B cell (primary cell): ENCODE measurements at regions not wholly inside any gene's neighbourhood (a gene's known extent, or its start where the extent isn't known, plus 50 kb on each side); places are given as distances from the start of the nearest gene placed in this dataset.

ENCODE experiments used
- ATAC-seq: fragments of 200-7000 bp; cut with Tn5 transposase; one replicate; pipeline ENCODE4 v1.10.0; 2021; ENCODE audit warnings: low read depth, mild to moderate bottlenecking, moderate number of reproducible peaks, moderate library complexity
- CTCF ChIA-PET: fragments of 350-600 bp; sonication (Branson Sonifier 250); formaldehyde crosslinking; loops from one replicate; lab custom pipeline; 2021; ENCODE audit warnings: antibody characterized with exemption, inconsistent platforms; lab: Charles Lee
- POLR2A ChIA-PET: fragments of 350-600 bp; sonication (Branson Sonifier 250); formaldehyde crosslinking; loops from one replicate; lab custom pipeline; 2021; ENCODE audit warnings: antibody characterized with exemption; lab: Charles Lee
- DNase-seq: peaks from one replicate; pipeline ENCODE4 v3.0.0; 2013
- H2AFZ ChIP-seq: 2 replicates; pipeline ENCODE4 v1.6.1; 2012; ENCODE audit warnings: mild to moderate bottlenecking, low read depth, low read length; ENCODE audit not compliant: insufficient read depth, poor library complexity, severe bottlenecking
- H3K27ac ChIP-seq, 2 donors: 1 replicate in 1 of 2; 2 replicates in 1 of 2; pipeline ENCODE4 v1.5.1; 2012 to 2013; ENCODE audit warnings: low read length in 2 of 2, mild to moderate bottlenecking in 2 of 2, moderate library complexity in 1 of 2
- H3K27me3 ChIP-seq, 4 experiments: fragments of 200-600 bp in 1 of 4; sonication (generic) in 1 of 4; replicated peaks in 1 of 4; 1 replicate in 2 of 4; 2 replicates in 2 of 4; pipeline versions ENCODE4 v1.6.1 to v1.7.0; 2013 to 2016; ENCODE audit warnings: low read length in 3 of 4, mild to moderate bottlenecking in 2 of 4, mixed read lengths in 1 of 4, moderate library complexity in 1 of 4; ENCODE audit not compliant: insufficient read depth in 4 of 4, control insufficient read depth in 3 of 4; ENCODE audit errors: control extremely low read depth in 1 of 4
- H3K36me3 ChIP-seq, 2 experiments: replicated peaks in 1 of 2; 1 replicate in 1 of 2; 2 replicates in 1 of 2; pipeline versions ENCODE4 v1.6.1 to v1.7.1; 2013; ENCODE audit warnings: low read length in 1 of 2; ENCODE audit not compliant: insufficient read depth in 2 of 2, control insufficient read depth in 1 of 2; ENCODE audit errors: control extremely low read depth in 1 of 2, extremely low read depth in 1 of 2
- H3K4me1 ChIP-seq, 2 donors: fragments of 200-600 bp in 1 of 2; sonication (generic) in 1 of 2; 1 replicate in 1 of 2; 2 replicates in 1 of 2; pipeline versions ENCODE4 v1.5.1 to v1.6.1; 2013 to 2017; ENCODE audit warnings: low read length in 2 of 2; ENCODE audit not compliant: control insufficient read depth in 2 of 2, insufficient read depth in 2 of 2
- H3K4me2 ChIP-seq: replicated peaks from 2 replicates; pipeline ENCODE3; 2012; ENCODE audit warnings: mild to moderate bottlenecking, low read depth, low read length; ENCODE audit not compliant: poor library complexity, severe bottlenecking
- H3K4me3 ChIP-seq, 5 experiments: fragments of 200-600 bp in 1 of 5; sonication (generic) in 1 of 5; 1 replicate in 3 of 5; 2 replicates in 2 of 5; pipeline versions ENCODE4 v1.5.1 to v1.7.0; 2011 to 2016; ENCODE audit warnings: low read length in 4 of 5, mild to moderate bottlenecking in 4 of 5, low read depth in 2 of 5, control low read depth in 1 of 5, moderate library complexity in 1 of 5; ENCODE audit not compliant: insufficient read depth in 1 of 5; ENCODE audit errors: control extremely low read depth in 1 of 5, extremely low read depth in 1 of 5
- H3K79me2 ChIP-seq: fragments of 200-600 bp; sonication (generic); one replicate; pipeline ENCODE4 v1.6.0; 2016; ENCODE audit warnings: low read length; ENCODE audit not compliant: control insufficient read depth, insufficient read depth
- H3K9ac ChIP-seq: fragments of 200-600 bp; sonication (generic); 2 replicates; pipeline ENCODE4 v1.6.1; 2017; ENCODE audit warnings: mild to moderate bottlenecking, low read length, moderate library complexity
- H3K9me3 ChIP-seq, 3 donors: one replicate each; pipeline versions ENCODE4 v1.6.1 to v1.7.1; 2013; ENCODE audit warnings: low read length in 2 of 3; ENCODE audit not compliant: control insufficient read depth in 2 of 3, insufficient read depth in 1 of 3; ENCODE audit errors: control extremely low read depth in 1 of 3
- H4K20me1 ChIP-seq: 2 replicates; pipeline ENCODE4 v1.6.0; 2012; ENCODE audit warnings: mild to moderate bottlenecking, low read length; ENCODE audit not compliant: insufficient read depth, control insufficient read depth, poor library complexity, severe bottlenecking
- H3K27ac Mint-ChIP-seq: one replicate; pipeline ENCODE4 v1.8.0; 2021; ENCODE audit warnings: mixed read lengths
- H3K27me3 Mint-ChIP-seq: one replicate; pipeline ENCODE4 v1.8.0; 2021; ENCODE audit warnings: mixed read lengths
- H3K4me1 Mint-ChIP-seq: one replicate; pipeline ENCODE4 v1.8.0; 2021; ENCODE audit warnings: mixed read lengths
- H3K4me3 Mint-ChIP-seq: one replicate; pipeline ENCODE4 v1.8.0; 2021; ENCODE audit warnings: mixed read lengths
- H3K9me3 Mint-ChIP-seq: one replicate; pipeline ENCODE4 v1.8.0; 2022; ENCODE audit warnings: mixed read lengths; ENCODE audit not compliant: insufficient read depth
- CTCF ChIP-seq: fragments of 200-600 bp; IDR thresholded peaks from one replicate; pipeline ENCODE4 v1.8.0; 2022; ENCODE audit warnings: antibody characterized with exemption, mild to moderate bottlenecking
- EZH2 ChIP-seq: IDR thresholded peaks from 2 replicates; pipeline ENCODE4 v1.6.1; 2012; ENCODE audit warnings: borderline replicate concordance, low read depth, mild to moderate bottlenecking, moderate library complexity, low read length; ENCODE audit not compliant: insufficient read depth, poor library complexity, severe bottlenecking
- WGBS: methylation state at CpG from one replicate; pipeline ENCODE4 v1.1.5; 2013; ENCODE audit warnings: missing lambda C conversion rate; ENCODE audit not compliant: insufficient coverage; 5-methylcytosine and 5-hydroxymethylcytosine counted together
- intact Hi-C: fragments of 100-400 bp; cut with micrococcal nuclease; formaldehyde crosslinking; loops from one replicate; pipeline ENCODE4 v1.10.0; 2022

GRCh38 chr16:59686405-59686804 lies 952.3 kb upstream of the GOT2 start:
- no peak overlapping the region for H3K27ac ChIP-seq
- peaks cover 4% of the 10 kb centered on the region for H3K9me3 Mint-ChIP-seq
- H3K27ac Mint-ChIP-seq = no peak overlapping the region
- ChIA-PET POLR2A (no interaction called here), CTCF (no interaction called here)
- no peaks in the 10 kb centered on the region for H3K4me1 Mint-ChIP-seq
- no peaks in the 10 kb centered on the region for H3K36me3 ChIP-seq
- no peaks in the 10 kb centered on the region for H3K27me3 ChIP-seq
- ATAC-seq = no peak
- H4K20me1 ChIP-seq = no peaks in the 10 kb centered on the region
- TF ChIP-seq CTCF (no peak), EZH2 (no peak)
- H3K4me1 ChIP-seq = no peaks in the 10 kb centered on the region
- no peak overlapping the region for H3K4me3 ChIP-seq
- H3K9ac ChIP-seq = no peak overlapping the region
- H3K9me3 ChIP-seq = peaks cover 0 to 8% (median 0%) of the 10 kb centered on the region in 3 donors
- intact Hi-C loops = no loop called here
- no peak overlapping the region for H3K4me3 Mint-ChIP-seq
- H2AFZ ChIP-seq = no peak overlapping the region
- H3K79me2 ChIP-seq = no peaks in the 10 kb centered on the region
- DNase-seq = no peak
- 38% methylated on average over 1 of the region's 2 CpGs for WGBS
- no peak overlapping the region for H3K4me2 ChIP-seq
- H3K27me3 Mint-ChIP-seq = no peaks in the 10 kb centered on the region

GRCh38 chr16:59684911-59685310 lies 950.8 kb upstream of the GOT2 start:
- intact Hi-C loops = no loop called here
- Mint-ChIP-seq H3K27ac (no peak overlapping the region), H3K4me1 (no peaks in the 10 kb centered on the region), H3K9me3 (peaks cover 4% of the 10 kb centered on the region), H3K27me3 (no peaks in the 10 kb centered on the region), H3K4me3 (no peak overlapping the region)
- H3K79me2 ChIP-seq = no peaks in the 10 kb centered on the region
- DNase-seq (no peak), ATAC-seq (no peak)
- H3K4me1 ChIP-seq = no peaks in the 10 kb centered on the region
- no peak overlapping the region for H2AFZ ChIP-seq
- H3K27me3 ChIP-seq = no peaks in the 10 kb centered on the region
- no peak overlapping the region for H3K4me2 ChIP-seq
- no peak overlapping the region for H3K27ac ChIP-seq
- H4K20me1 ChIP-seq = no peaks in the 10 kb centered on the region
- TF ChIP-seq EZH2 (no peak), CTCF (no peak)
- no peaks in the 10 kb centered on the region for H3K36me3 ChIP-seq
- H3K4me3 ChIP-seq = no peak overlapping the region
- peaks cover 0 to 8% (median 0%) of the 10 kb centered on the region in 3 donors for H3K9me3 ChIP-seq
- ChIA-PET POLR2A (no interaction called here), CTCF (no interaction called here)
- no peak overlapping the region for H3K9ac ChIP-seq
